ENCODE measurements at regions not wholly inside any gene's neighbourhood (a gene's known extent, or its start where the extent isn't known, plus 50 kb on each side); places are given as distances from the start of the nearest gene placed in this dataset.

- H3K4me3 ChIP-seq (replicated peaks; ENCODE audit: insufficient read depth, low read length) = no peak overlapping the region
- no peak overlapping the region for H3K27ac ChIP-seq (replicated peaks)
- no peak for DNase-seq (ENCODE audit: low read depth in 1 of 2, low spot score in 1 of 2)
- H3K27me3 ChIP-seq (ENCODE audit: insufficient read depth, poor library complexity, severe bottlenecking) = peaks cover 2% of the 10 kb centered on the region
- TF ChIP-seq SPI1 (IDR thresholded peaks at IDR 0.05; ENCODE audit: borderline replicate concordance, low read depth) = no peak
- TF ChIP-seq GABPA (IDR thresholded peaks at IDR 0.05; ENCODE audit: low read depth) = no peak
- TF ChIP-seq CTCF (IDR thresholded peaks at IDR 0.05; ENCODE audit: insufficient read depth, low read length) = no peak
- TF ChIP-seq REST (IDR thresholded peaks at IDR 0.05; ENCODE audit: insufficient replicate concordance, low read depth) = no peak
- TF ChIP-seq POLR2AphosphoS5 (IDR thresholded peaks at IDR 0.05; ENCODE audit: low read depth) = no peak
These were observed 60.3 kb upstream of the CFAP46 start for GRCh38 chr10:133002685-133003084.

GRCh38 chr10:133001114-133001513 is 58.7 kb upstream of the CFAP46 start:
- no peak for DNase-seq (ENCODE audit: low read depth in 1 of 2, low spot score in 1 of 2)
- Histone ChIP-seq H3K4me3 (replicated peaks; ENCODE audit: insufficient read depth, low read length) (no peak overlapping the region), H3K27ac (replicated peaks) (no peak overlapping the region), H3K27me3 (ENCODE audit: insufficient read depth, poor library complexity, severe bottlenecking) (peaks cover 2% of the 10 kb centered on the region)
- TF ChIP-seq POLR2AphosphoS5 (IDR thresholded peaks at IDR 0.05; ENCODE audit: low read depth) = no peak
- no peak for TF ChIP-seq SPI1 (IDR thresholded peaks at IDR 0.05; ENCODE audit: borderline replicate concordance, low read depth)
- TF ChIP-seq REST (IDR thresholded peaks at IDR 0.05; ENCODE audit: insufficient replicate concordance, low read depth) = no peak
- TF ChIP-seq CTCF (IDR thresholded peaks at IDR 0.05; ENCODE audit: insufficient read depth, low read length) = no peak
- no peak for TF ChIP-seq GABPA (IDR thresholded peaks at IDR 0.05; ENCODE audit: low read depth)

- no peak for DNase-seq (ENCODE audit: low read depth in 1 of 2, low spot score in 1 of 2)
- Histone ChIP-seq H3K27me3 (ENCODE audit: insufficient read depth, poor library complexity, severe bottlenecking) (peaks cover 2% of the 10 kb centered on the region), H3K4me3 (replicated peaks; ENCODE audit: insufficient read depth, low read length) (no peak overlapping the region), H3K27ac (replicated peaks) (no peak overlapping the region)
- TF ChIP-seq POLR2AphosphoS5 (IDR thresholded peaks at IDR 0.05; ENCODE audit: low read depth) (no peak), REST (IDR thresholded peaks at IDR 0.05; ENCODE audit: insufficient replicate concordance, low read depth) (no peak), GABPA (IDR thresholded peaks at IDR 0.05; ENCODE audit: low read depth) (no peak), SPI1 (IDR thresholded peaks at IDR 0.05; ENCODE audit: borderline replicate concordance, low read depth) (no peak), CTCF (IDR thresholded peaks at IDR 0.05; ENCODE audit: insufficient read depth, low read length) (no peak)
These were observed 58.3 kb upstream of the CFAP46 start for GRCh38 chr10:133000648-133001047.
